HEK293 (cell line): ENCODE measurements at regions not wholly inside any gene's neighbourhood (a gene's known extent, or its start where the extent isn't known, plus 50 kb on each side); places are given as distances from the start of the nearest gene placed in this dataset.

Experiments used
- CTCF ChIA-PET: fragments of 350-600 bp; formaldehyde crosslinking; extraction: SDS; loops from one replicate; lab custom pipeline; 2021; ENCODE audit warnings: antibody characterized with exemption; lab: Yijun Ruan, JAX
- POLR2A ChIA-PET: fragments of 300-600 bp; formaldehyde crosslinking; extraction: SDS; loops from one replicate; lab custom pipeline; 2020; ENCODE audit warnings: antibody characterized with exemption, inconsistent platforms; lab: Yijun Ruan, JAX
- H3K27ac ChIP-seq: fragments of 200-500 bp; sonication (Bioruptor generic); 2 replicates; pipeline ENCODE4 v1.5.1; 2014; ENCODE audit warnings: low read depth, low read length, control low read depth, inconsistent platforms; ENCODE audit errors: extremely low read depth
- H3K36me3 ChIP-seq, 2 experiments: fragments of 200-500 bp in 1 of 2; sonication (Bioruptor generic) in 1 of 2; 1 replicate in 1 of 2; 2 replicates in 1 of 2; pipeline ENCODE4 v1.5.1; 2014 to 2017; ENCODE audit warnings: inconsistent platforms in 2 of 2, low read length in 2 of 2; ENCODE audit not compliant: control insufficient read depth in 2 of 2, insufficient read depth in 1 of 2
- H3K4me1 ChIP-seq: fragments of 200-500 bp; sonication (Bioruptor generic); 2 replicates; pipeline ENCODE4 v1.5.1; 2014; ENCODE audit warnings: mild to moderate bottlenecking, low read length, inconsistent platforms; ENCODE audit not compliant: control insufficient read depth, insufficient read depth
- H3K4me3 ChIP-seq: 2 replicates; pipeline ENCODE4 v1.5.1; 2011; ENCODE audit warnings: low read depth, mild to moderate bottlenecking, control low read depth, low read length, moderate library complexity
- H3K9me3 ChIP-seq: fragments of 200-500 bp; sonication (Bioruptor generic); 2 replicates; pipeline ENCODE4 v1.5.1; 2014; ENCODE audit warnings: low read depth, low read length, inconsistent platforms; ENCODE audit not compliant: control insufficient read depth, insufficient read depth
- AEBP2 ChIP-seq: fragments of 450-650 bp; formaldehyde crosslinking; IDR thresholded peaks from 2 replicates; pipeline ENCODE4 v1.5.1; 2016; ENCODE audit warnings: missing biosample characterization, missing genetic modification characterization, borderline replicate concordance
- CTCF ChIP-seq: fragments of 450-650 bp; formaldehyde crosslinking; IDR thresholded peaks from 2 replicates; pipeline ENCODE4 v1.5.1; 2016; ENCODE audit warnings: missing biosample characterization, missing genetic modification characterization
- FEZF1 ChIP-seq: fragments of 450-650 bp; formaldehyde crosslinking; IDR thresholded peaks from 2 replicates; pipeline ENCODE4 v1.5.1; 2016; ENCODE audit warnings: missing biosample characterization, missing genetic modification characterization
- IKZF3 ChIP-seq: fragments of 450-650 bp; IDR thresholded peaks from 2 replicates; pipeline ENCODE4 v1.5.0; 2018; ENCODE audit warnings: missing biosample characterization, mild to moderate bottlenecking, missing genetic modification characterization, moderate library complexity
- KLF16 ChIP-seq: fragments of 450-650 bp; formaldehyde crosslinking; IDR thresholded peaks from 2 replicates; pipeline ENCODE4 v1.5.1; 2017; ENCODE audit warnings: missing biosample characterization, missing genetic modification characterization
- MEIS1 ChIP-seq: sonication (generic); formaldehyde crosslinking; IDR thresholded peaks from 2 replicates; pipeline ENCODE4 v1.8.1; 2022; ENCODE audit warnings: missing genetic modification reagents, mild to moderate bottlenecking, borderline replicate concordance
- PRDM4 ChIP-seq: fragments of 450-650 bp; formaldehyde crosslinking; IDR thresholded peaks from 2 replicates; pipeline ENCODE4 v1.5.1; 2017; ENCODE audit warnings: missing biosample characterization, missing genetic modification characterization
- REPIN1 ChIP-seq: fragments of 450-650 bp; formaldehyde crosslinking; IDR thresholded peaks from 2 replicates; pipeline ENCODE4 v1.5.1; 2017; ENCODE audit warnings: missing biosample characterization, missing genetic modification characterization, low read depth
- TCF7L2 ChIP-seq: IDR thresholded peaks from 2 replicates; pipeline ENCODE4 v1.6.1; 2011; ENCODE audit warnings: low read depth, mild to moderate bottlenecking, inconsistent platforms, low read length, moderate library complexity, borderline replicate concordance
- YY1 ChIP-seq: fragments of 450-650 bp; formaldehyde crosslinking; IDR thresholded peaks from 2 replicates; pipeline ENCODE4 v1.5.1; 2018; ENCODE audit warnings: missing biosample characterization, missing genetic modification characterization
- ZBTB1 ChIP-seq: fragments of 450-650 bp; formaldehyde crosslinking; IDR thresholded peaks from 2 replicates; pipeline ENCODE4 v1.5.1; 2016; ENCODE audit warnings: missing biosample characterization, missing genetic modification characterization
- ZEB2 ChIP-seq: fragments of 450-650 bp; formaldehyde crosslinking; IDR thresholded peaks from 2 replicates; pipeline ENCODE4 v1.5.1; 2016; ENCODE audit warnings: missing biosample characterization, missing genetic modification characterization
- ZFP3 ChIP-seq: fragments of 450-650 bp; formaldehyde crosslinking; IDR thresholded peaks from 2 replicates; pipeline ENCODE4 v1.5.1; 2016; ENCODE audit warnings: low read depth, missing biosample characterization, missing genetic modification characterization
- ZFP41 ChIP-seq: fragments of 450-650 bp; formaldehyde crosslinking; IDR thresholded peaks from 2 replicates; pipeline ENCODE4 v1.5.1; 2016; ENCODE audit warnings: missing biosample characterization, missing genetic modification characterization, borderline replicate concordance
- ZNF202 ChIP-seq: fragments of 450-650 bp; formaldehyde crosslinking; IDR thresholded peaks from 2 replicates; pipeline ENCODE4 v1.5.1; 2016; ENCODE audit warnings: missing biosample characterization, missing genetic modification characterization, borderline replicate concordance
- ZNF266 ChIP-seq: fragments of 450-650 bp; formaldehyde crosslinking; IDR thresholded peaks from 2 replicates; pipeline ENCODE4 v1.5.1; 2016; ENCODE audit warnings: missing biosample characterization, missing genetic modification characterization, low read depth
- ZNF324 ChIP-seq: fragments of 450-650 bp; formaldehyde crosslinking; IDR thresholded peaks from 2 replicates; pipeline ENCODE4 v1.5.1; 2016; ENCODE audit warnings: missing biosample characterization, missing genetic modification characterization
- ZNF449 ChIP-seq: fragments of 450-650 bp; formaldehyde crosslinking; IDR thresholded peaks from 2 replicates; pipeline ENCODE4 v1.5.1; 2017; ENCODE audit warnings: missing biosample characterization, mild to moderate bottlenecking, missing genetic modification characterization, moderate library complexity
- ZNF488 ChIP-seq: fragments of 450-650 bp; formaldehyde crosslinking; IDR thresholded peaks from 2 replicates; pipeline ENCODE4 v1.5.1; 2016; ENCODE audit warnings: missing biosample characterization, missing genetic modification characterization
- ZNF549 ChIP-seq: fragments of 450-650 bp; IDR thresholded peaks from 2 replicates; pipeline ENCODE4 v1.5.1; 2018; ENCODE audit warnings: missing biosample characterization, missing genetic modification characterization, mild to moderate bottlenecking, inconsistent platforms, moderate library complexity
- ZNF610 ChIP-seq: fragments of 450-650 bp; formaldehyde crosslinking; IDR thresholded peaks from 2 replicates; pipeline ENCODE4 v1.5.1; 2016; ENCODE audit warnings: missing biosample characterization, missing genetic modification characterization, borderline replicate concordance
- ZNF629 ChIP-seq: fragments of 450-650 bp; formaldehyde crosslinking; IDR thresholded peaks from 2 replicates; pipeline ENCODE4 v1.5.1; 2017; ENCODE audit warnings: missing biosample characterization, missing genetic modification characterization
- ZNF660 ChIP-seq: fragments of 450-650 bp; IDR thresholded peaks from 2 replicates; pipeline ENCODE4 v1.5.1; 2018; ENCODE audit warnings: missing biosample characterization, mild to moderate bottlenecking, missing genetic modification characterization
- ZNF677 ChIP-seq: fragments of 450-650 bp; IDR thresholded peaks from 2 replicates; pipeline ENCODE4 v1.5.0; 2018; ENCODE audit warnings: missing biosample characterization, mild to moderate bottlenecking, missing genetic modification characterization, moderate library complexity
- ZNF704 ChIP-seq: fragments of 450-650 bp; formaldehyde crosslinking; IDR thresholded peaks from 2 replicates; pipeline ENCODE4 v1.5.1; 2016; ENCODE audit warnings: missing biosample characterization, missing genetic modification characterization
- ZXDB ChIP-seq: fragments of 450-650 bp; formaldehyde crosslinking; IDR thresholded peaks from 2 replicates; pipeline ENCODE4 v1.5.1; 2016; ENCODE audit warnings: missing biosample characterization, missing genetic modification characterization

GRCh38 chr6:112513175-112513574 lies 166.0 kb downstream of the RFPL4B start:
- no peaks in the 10 kb centered on the region for H3K36me3 ChIP-seq
- H3K4me3 ChIP-seq: no peak overlapping the region
- H3K4me1 ChIP-seq: no peaks in the 10 kb centered on the region
- ChIA-PET CTCF (interaction anchor here (0.8 kb wide), 1 partner anchor 61 kb away, joined by 3 read pairs; no protein-coding TSS in a partner anchor), POLR2A (no interaction called here)
- H3K9me3 ChIP-seq: no peaks in the 10 kb centered on the region
- no peak overlapping the region for H3K27ac ChIP-seq
- TF ChIP-seq IKZF3 (tag by site-specific recombination) (no peak), ZNF202 (tag by site-specific recombination) (no peak), ZNF677 (tag by site-specific recombination) (no peak), ZBTB1 (tag by site-specific recombination) (no peak), ZXDB (tag by site-specific recombination) (no peak), ZNF324 (tag by site-specific recombination) (no peak), AEBP2 (no peak), ZNF449 (tag by site-specific recombination) (no peak), ZNF610 (tag by site-specific recombination) (no peak), ZNF266 (tag by site-specific recombination) (no peak), REPIN1 (no peak), ZFP41 (tag by site-specific recombination) (no peak), ZNF704 (tag by site-specific recombination) (no peak), MEIS1 (CRISPR knock-in tag) (no peak), PRDM4 (tag by site-specific recombination) (no peak), KLF16 (tag by site-specific recombination) (no peak), TCF7L2 (no peak), ZFP3 (no peak), ZNF549 (no peak), ZNF660 (no peak)

GRCh38 chr6:112522587-112522986 lies 175.5 kb downstream of the RFPL4B start:
- POLR2A ChIA-PET: no interaction called here
- no peaks in the 10 kb centered on the region for H3K9me3 ChIP-seq
- TF ChIP-seq ZNF488 (no peak), ZEB2 (tag by site-specific recombination) (no peak), ZNF629 (no peak), PRDM4 (tag by site-specific recombination) (no peak), CTCF (tag by site-specific recombination) (no peak), FEZF1 (tag by site-specific recombination) (no peak), YY1 (tag by site-specific recombination) (no peak)

More at GRCh38 chr6:112522587-112522986, 175.5 kb downstream of the RFPL4B start:
- no peaks in the 10 kb centered on the region for H3K36me3 ChIP-seq
- H3K4me3 ChIP-seq: no peak overlapping the region
- no peak overlapping the region for H3K27ac ChIP-seq
- no peaks in the 10 kb centered on the region for H3K4me1 ChIP-seq
- CTCF ChIA-PET: no interaction called here
